PC-3 (cell line): ENCODE measurements at regions not wholly inside any gene's neighbourhood (a gene's known extent, or its start where the extent isn't known, plus 50 kb on each side); places are given as distances from the start of the nearest gene placed in this dataset.

ENCODE experiments used
- ATAC-seq: fragments of 200-7000 bp; cut with Tn5 transposase; 2 replicates; pipeline ENCODE4 v1.9.1; 2020; ENCODE audit warnings: mild to moderate bottlenecking, moderate library complexity
- BruUV-seq: library from RNA; stranded (reverse); fragments of 400-500 nt; replicated peaks from 2 replicates; lab custom pipeline; 2021; lab: Mats Ljungman, UMichigan
- CTCF ChIA-PET: fragments of 300-600 bp; sonication (Branson Sonifier 250); formaldehyde crosslinking; loops from one replicate; lab custom pipeline; 2022; ENCODE audit warnings: antibody characterized with exemption; lab: Charles Lee
- POLR2A ChIA-PET: fragments of 300-600 bp; sonication (Branson Sonifier 250); formaldehyde crosslinking; loops from one replicate; lab custom pipeline; 2022; ENCODE audit warnings: antibody characterized with exemption; ENCODE audit not compliant: unreplicated experiment; lab: Charles Lee
- DNase-seq: peaks from one replicate; pipeline ENCODE4 v3.0.0-alpha.2; 2015
- H2AFZ ChIP-seq: fragments of 300-600 bp; sonication (generic); 2 replicates; pipeline ENCODE4 v1.6.0; 2016; ENCODE audit warnings: antibody characterized with exemption, low read length
- H3F3A ChIP-seq: fragments of 300-600 bp; sonication (generic); one replicate; pipeline ENCODE4 v1.6.0; 2017; ENCODE audit warnings: antibody characterized with exemption, low read length, control low read depth, mild to moderate bottlenecking; ENCODE audit not compliant: unreplicated experiment
- H3K27ac ChIP-seq: fragments of 300-600 bp; sonication (generic); 2 replicates; pipeline ENCODE4 v1.5.1; 2016; ENCODE audit warnings: mild to moderate bottlenecking, low read length
- H3K27me3 ChIP-seq: fragments of 300-600 bp; sonication (generic); 2 replicates; pipeline ENCODE4 v1.6.1; 2016; ENCODE audit warnings: low read length, mixed read lengths
- H3K36me3 ChIP-seq: fragments of 300-600 bp; sonication (generic); 2 replicates; pipeline ENCODE4 v1.6.1; 2016; ENCODE audit warnings: low read depth, mixed run types, low read length, mixed read lengths
- H3K4me1 ChIP-seq: fragments of 300-600 bp; sonication (generic); 2 replicates; pipeline ENCODE4 v1.5.1; 2016; ENCODE audit warnings: low read length; ENCODE audit not compliant: insufficient read depth
- H3K4me2 ChIP-seq: fragments of 300-600 bp; sonication (generic); 2 replicates; pipeline ENCODE4 v1.6.0; 2016; ENCODE audit warnings: low read length
- H3K4me3 ChIP-seq: fragments of 300-600 bp; sonication (generic); 2 replicates; pipeline ENCODE4 v1.5.1; 2016; ENCODE audit warnings: mild to moderate bottlenecking, low read length, mixed read lengths
- H3K79me2 ChIP-seq: fragments of 300-600 bp; sonication (generic); 2 replicates; pipeline ENCODE4 v1.6.1; 2017; ENCODE audit warnings: low read length, mixed read lengths
- H3K9ac ChIP-seq: fragments of 300-600 bp; sonication (generic); 2 replicates; pipeline ENCODE4 v1.6.0; 2016; ENCODE audit warnings: mild to moderate bottlenecking, low read length
- H3K9me2 ChIP-seq: fragments of 300-600 bp; sonication (generic); replicated peaks from 2 replicates; pipeline ENCODE4 v1.6.1; 2016; ENCODE audit warnings: mixed run types, low read length, mixed read lengths
- H3K9me3 ChIP-seq: fragments of 300-600 bp; sonication (generic); 2 replicates; pipeline ENCODE4 v1.6.1; 2016; ENCODE audit warnings: low read length, mixed read lengths
- H4K20me1 ChIP-seq: fragments of 300-600 bp; sonication (generic); 2 replicates; pipeline ENCODE4 v1.6.1; 2016; ENCODE audit warnings: low read length, mixed read lengths
- CTCF ChIP-seq: fragments of 300-600 bp; sonication (generic); conservative IDR thresholded peaks from 2 replicates; pipeline ENCODE4 v1.5.1; 2017; ENCODE audit warnings: antibody characterized with exemption, low read depth, mild to moderate bottlenecking, low read length
- EZH2 ChIP-seq: fragments of 300-600 bp; sonication (generic); IDR thresholded peaks from one replicate; pipeline ENCODE4 v1.6.1; 2017; ENCODE audit warnings: antibody characterized with exemption, mild to moderate bottlenecking, low read length; ENCODE audit not compliant: unreplicated experiment
- EZH2phosphoT487 ChIP-seq: fragments of 300-600 bp; sonication (generic); IDR thresholded peaks from 2 replicates; pipeline ENCODE4 v1.6.1; 2018; ENCODE audit warnings: mild to moderate bottlenecking, antibody characterized with exemption, low read length, borderline replicate concordance
- intact Hi-C: fragments of 100-400 bp; cut with micrococcal nuclease; formaldehyde crosslinking; loops from 2 replicates; pipeline ENCODE4 v1.9.0; 2023

GRCh38 chr9:31774571-31774970 is 609.9 kb upstream of the ACO1 start:
- Histone ChIP-seq H2AFZ (no peak overlapping the region), H4K20me1 (no peaks in the 10 kb centered on the region), H3K9me3 (no peaks in the 10 kb centered on the region), H3K4me2 (no peak overlapping the region), H3K27ac (no peak overlapping the region), H3K79me2 (no peaks in the 10 kb centered on the region), H3K36me3 (no peaks in the 10 kb centered on the region), H3K4me1 (no peaks in the 10 kb centered on the region), H3K27me3 (no peaks in the 10 kb centered on the region), H3K9me2 (no peaks in the 10 kb centered on the region), H3K9ac (no peak overlapping the region), H3F3A (no peaks in the 10 kb centered on the region), H3K4me3 (no peak overlapping the region)
- CTCF ChIA-PET, result no interaction called here
- intact Hi-C loops, result no loop called here
- DNase-seq (no peak), ATAC-seq (no peak)
- POLR2A ChIA-PET, result no interaction called here
- BruUV-seq, result no TSS peak
- TF ChIP-seq CTCF (no peak), EZH2 (no peak), EZH2phosphoT487 (no peak)

DNA sequence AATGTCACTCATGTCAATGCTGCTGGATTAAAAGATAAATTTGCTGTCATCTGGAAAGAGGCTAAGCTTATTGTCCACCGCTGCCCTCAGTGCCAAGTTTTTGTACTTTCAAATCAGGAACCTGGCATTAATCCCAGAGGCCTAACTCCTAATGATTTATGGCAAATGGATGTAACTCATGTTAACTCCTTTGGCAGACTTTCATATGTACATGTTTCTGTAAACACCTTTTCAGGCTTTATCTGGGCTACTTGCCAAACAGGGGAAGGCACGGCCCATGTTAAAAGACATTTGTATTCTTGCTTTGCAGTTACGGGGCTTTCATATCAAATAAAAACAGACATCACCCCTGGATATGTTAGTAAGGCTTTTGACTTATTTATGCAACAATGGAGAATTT is 608.0 kb upstream of the ACO1 start:
- Histone ChIP-seq H3K27ac (no peak overlapping the region), H3F3A (no peaks in the 10 kb centered on the region), H4K20me1 (no peaks in the 10 kb centered on the region), H2AFZ (no peak overlapping the region), H3K79me2 (no peaks in the 10 kb centered on the region), H3K36me3 (no peaks in the 10 kb centered on the region), H3K9me3 (no peaks in the 10 kb centered on the region), H3K4me3 (no peak overlapping the region), H3K9ac (no peak overlapping the region), H3K27me3 (no peaks in the 10 kb centered on the region), H3K4me2 (no peak overlapping the region), H3K9me2 (no peaks in the 10 kb centered on the region), H3K4me1 (no peaks in the 10 kb centered on the region)
- no TSS peak for BruUV-seq
- intact Hi-C loops, result no loop called here
- ATAC-seq, result no peak
- TF ChIP-seq EZH2phosphoT487 (no peak), CTCF (no peak), EZH2 (no peak)
- ChIA-PET POLR2A (no interaction called here), CTCF (no interaction called here)
- no peak for DNase-seq

GRCh38 chr9:31783491-31783890 is 601.0 kb upstream of the ACO1 start:
- no TSS peak for BruUV-seq
- TF ChIP-seq EZH2 (no peak), EZH2phosphoT487 (no peak), CTCF (no peak)
- DNase-seq, result no peak
- Histone ChIP-seq H2AFZ (no peak overlapping the region), H3K27ac (no peak overlapping the region), H3K4me1 (no peaks in the 10 kb centered on the region), H3K79me2 (no peaks in the 10 kb centered on the region), H3K4me3 (no peak overlapping the region), H3K9me2 (no peaks in the 10 kb centered on the region), H3F3A (no peaks in the 10 kb centered on the region), H3K27me3 (peaks cover 4% of the 10 kb centered on the region; the same call in 1 of the 2 replicates), H3K36me3 (no peaks in the 10 kb centered on the region), H3K4me2 (no peak overlapping the region), H3K9ac (no peak overlapping the region), H3K9me3 (no peaks in the 10 kb centered on the region), H4K20me1 (no peaks in the 10 kb centered on the region)
- intact Hi-C loops, result no loop called here
- CTCF ChIA-PET, result no interaction called here
- POLR2A ChIA-PET, result no interaction called here
- ATAC-seq, result no peak
